Spleen (tissue), 11 donors: ENCODE measurements at regions not wholly inside any gene's neighbourhood (a gene's known extent, or its start where the extent isn't known, plus 50 kb on each side); places are given as distances from the start of the nearest gene placed in this dataset.

Experiments used
- DNase-seq: peaks from one replicate; pipeline ENCODE4 v3.0.0-alpha.2; 2020
- H3K27ac ChIP-seq, 8 donors: fragments of 200-600 bp; sonication (generic) in 7 of 8; 1 replicate in 4 of 8; 2 replicates in 4 of 8; pipeline versions ENCODE4 v1.5.0 to v1.8.0; 2016 to 2021; ENCODE audit warnings: inconsistent platforms in 4 of 8, mild to moderate bottlenecking in 4 of 8, moderate library complexity in 1 of 8
- H3K27me3 ChIP-seq, 7 donors: fragments of 200-600 bp; sonication (generic) in 6 of 7; replicated peaks in 1 of 7; 1 replicate in 4 of 7; 2 replicates in 3 of 7; pipeline versions ENCODE4 v1.5.0 to v1.8.0; 2016 to 2021; ENCODE audit warnings: inconsistent platforms in 3 of 7, mild to moderate bottlenecking in 1 of 7
- H3K36me3 ChIP-seq, 6 donors: fragments of 200-600 bp; sonication (generic) in 5 of 6; 1 replicate in 4 of 6; 2 replicates in 2 of 6; pipeline versions ENCODE4 v1.5.0 to v1.8.0; 2016 to 2021; ENCODE audit warnings: inconsistent platforms in 2 of 6
- H3K4me1 ChIP-seq, 6 donors: fragments of 200-600 bp; sonication (generic) in 5 of 6; 1 replicate in 3 of 6; 2 replicates in 3 of 6; pipeline versions ENCODE4 v1.5.0 to v1.8.0; 2016 to 2021; ENCODE audit warnings: inconsistent platforms in 3 of 6
- H3K4me3 ChIP-seq, 8 donors: fragments of 200-600 bp; sonication (generic) in 7 of 8; 1 replicate in 4 of 8; 2 replicates in 4 of 8; pipeline versions ENCODE4 v1.5.0 to v1.8.0; 2016 to 2021; ENCODE audit warnings: inconsistent platforms in 4 of 8, mild to moderate bottlenecking in 4 of 8, moderate library complexity in 2 of 8
- H3K9me3 ChIP-seq, 8 donors: fragments of 200-600 bp; sonication (generic) in 7 of 8; 1 replicate in 4 of 8; 2 replicates in 4 of 8; pipeline versions ENCODE4 v1.5.0 to v1.8.0; 2016 to 2021; ENCODE audit warnings: inconsistent platforms in 4 of 8
- CTCF ChIP-seq, 11 experiments: fragments of 200-600 bp in 7 of 11; fragments of 450-650 bp in 4 of 11; sonication (generic) in 4 of 11; IDR thresholded peaks in 8 of 11; conservative IDR thresholded peaks in 3 of 11; 1 replicate in 7 of 11; 2 replicates in 4 of 11; pipeline versions ENCODE4 v1.4.0 to v1.8.0; 2016 to 2021; ENCODE audit warnings: antibody characterized with exemption in 11 of 11, inconsistent platforms in 4 of 11, mild to moderate bottlenecking in 1 of 11
- POLR2A ChIP-seq, 3 donors: fragments of 450-650 bp; IDR thresholded peaks; one replicate each; pipeline ENCODE4 v1.5.1; 2017; ENCODE audit warnings: antibody characterized with exemption in 3 of 3, mild to moderate bottlenecking in 1 of 3
- POLR2AphosphoS5 ChIP-seq, 3 donors: sonication (generic); formaldehyde crosslinking; IDR thresholded peaks; one replicate each; pipeline ENCODE4 v1.5.1; 2017; ENCODE audit warnings: antibody characterized with exemption in 3 of 3
- WGBS, 5 donors: extraction: QIAGEN DNeasy Blood & Tissue Kit in 3 of 5; methylation state at CpG; one replicate each; pipeline versions ENCODE4 v1.1.5 to v1.1.7; 2013 to 2018; 5-methylcytosine and 5-hydroxymethylcytosine counted together
- intact Hi-C: fragments of 100-400 bp; cut with DNase I; formaldehyde crosslinking; loops from one replicate; pipeline ENCODE4 v1.15.0; 2023; ENCODE audit warnings: low total_unique reads
- donor health status: healthy with polysubstance abuse.
- donor health status: DM: no; HTN: no; CAD: no; lungs with moderate emphysema.
- donor health status: DM: no; HTN: no; CAD: no.
- donor health status: Bipolar disorder and iron deficiency.
- donor health status: healthy.
- donor health status: DM: no; HTN: no; CAD: no.
- donor health status: DM: yes; HTN: yes; CAD: no.

- no peak overlapping the region for H3K4me3 ChIP-seq
- intact Hi-C loops = no loop called here
- peaks cover 21 to 84% (median 53%) of the 10 kb centered on the region in 6 donors for H3K4me1 ChIP-seq
- no peaks in the 10 kb centered on the region for H3K9me3 ChIP-seq
- H3K36me3 ChIP-seq = no peaks in the 10 kb centered on the region
- peak; percentile 73 for DNase-seq
- peak overlapping the region in 7 of 8 donors; percentile 32 to 76 (median 69) for H3K27ac ChIP-seq
- H3K27me3 ChIP-seq = peaks cover 0 to 3% (median 0%) of the 10 kb centered on the region in 7 donors
- 40 to 81% (median 71%) methylated on average over 7 to 10 of the region's 10 CpGs for WGBS, 5 donors
- TF ChIP-seq POLR2AphosphoS5 (IDR thresholded peaks at IDR 0.05) (peak; percentile 68 to 85 (median 80)), CTCF (IDR thresholded peaks at IDR 0.05 in 8 of 11, conservative IDR thresholded peaks at IDR 0.05 in 3 of 11) (no peak), POLR2A (IDR thresholded peaks at IDR 0.05) (no peak)
Measured at GRCh38 chr2:128446049-128446873, 127.6 kb upstream of the HS6ST1 start.

DNA sequence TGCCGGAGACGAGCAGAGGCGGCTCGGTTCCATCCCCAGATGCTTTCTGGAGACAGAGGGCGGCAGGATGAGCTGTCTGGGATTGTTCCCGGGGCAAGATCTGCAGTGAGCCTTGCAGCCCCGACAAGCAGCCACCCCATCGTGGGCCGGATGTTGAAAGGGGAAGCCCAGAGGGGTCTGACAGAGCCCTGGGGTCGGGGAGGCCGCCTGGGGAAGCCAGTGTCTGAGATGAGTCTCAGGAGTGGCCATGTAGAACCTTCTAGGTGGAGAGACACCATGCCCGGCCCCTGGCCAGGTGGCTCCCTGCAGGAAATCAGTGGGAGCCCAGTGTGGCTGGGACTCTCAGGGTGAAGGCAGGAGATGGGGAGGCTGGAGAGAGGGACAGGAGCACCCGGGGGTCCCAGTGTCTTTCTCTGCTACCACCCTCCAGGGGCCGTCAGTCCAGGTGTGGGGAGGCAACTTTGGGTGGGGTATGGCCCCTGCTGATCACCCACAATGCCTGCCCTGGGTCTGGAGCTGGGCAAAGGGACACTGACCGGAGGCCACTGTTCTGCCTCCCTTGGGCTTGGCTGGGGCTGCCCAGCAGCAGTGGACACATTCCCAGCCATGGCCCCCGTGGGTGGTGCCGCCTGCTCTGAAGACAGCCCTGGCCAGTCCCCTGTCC lies 128.3 kb upstream of the HS6ST1 start:
- H3K36me3 ChIP-seq = no peaks in the 10 kb centered on the region
- H3K4me3 ChIP-seq = no peak overlapping the region
- intact Hi-C loops = no loop called here
- H3K27ac ChIP-seq = peak overlapping the region in 7 of 8 donors; percentile 32 to 76 (median 69)
- peaks cover 20 to 76% (median 46%) of the 10 kb centered on the region in 6 donors for H3K4me1 ChIP-seq
- H3K9me3 ChIP-seq = no peaks in the 10 kb centered on the region
- WGBS, 5 donors = 32 to 67% (median 56%) methylated on average over 11 to 17 of the region's 17 CpGs
- peak; percentile 77 for DNase-seq
- H3K27me3 ChIP-seq = no peaks in the 10 kb centered on the region
- no peak for TF ChIP-seq POLR2A (IDR thresholded peaks at IDR 0.05)
- TF ChIP-seq POLR2AphosphoS5 (IDR thresholded peaks at IDR 0.05) = peak in 1 of 3 donors; percentile 37

DNA sequence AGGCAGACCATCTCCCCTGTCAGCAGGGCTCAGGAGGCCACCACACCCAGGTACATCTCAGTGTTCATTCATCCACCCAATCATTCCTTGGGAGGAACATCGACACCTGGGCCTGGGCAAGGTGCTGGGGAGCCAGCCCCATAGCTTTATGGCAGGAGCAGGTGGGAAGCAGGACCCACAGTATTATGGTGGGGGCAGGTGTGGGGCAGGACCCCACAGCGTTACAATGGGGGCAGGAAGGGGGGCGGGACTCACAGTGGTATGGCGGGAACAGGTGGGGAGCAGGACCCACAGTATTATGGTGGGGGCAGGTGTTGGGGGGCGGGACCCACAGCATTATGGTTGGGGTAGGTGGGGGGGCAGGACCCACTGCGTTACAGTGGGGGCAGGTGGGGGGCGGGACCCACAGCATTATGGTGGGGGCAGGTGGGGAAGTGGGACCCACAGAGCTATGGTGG lies 128.9 kb upstream of the HS6ST1 start:
- H3K27me3 ChIP-seq = peaks cover 0 to 4% (median 0%) of the 10 kb centered on the region in 7 donors
- H3K4me1 ChIP-seq = peaks cover 15 to 70% (median 41%) of the 10 kb centered on the region in 6 donors
- no peak overlapping the region for H3K4me3 ChIP-seq
- H3K27ac ChIP-seq = peak overlapping the region in 6 of 8 donors; percentile 59 to 76 (median 70)
- intact Hi-C loops = no loop called here
- H3K9me3 ChIP-seq = no peaks in the 10 kb centered on the region
- H3K36me3 ChIP-seq = no peaks in the 10 kb centered on the region
- TF ChIP-seq CTCF (IDR thresholded peaks at IDR 0.05 in 8 of 11, conservative IDR thresholded peaks at IDR 0.05 in 3 of 11) (no peak), POLR2AphosphoS5 (IDR thresholded peaks at IDR 0.05) (no peak), POLR2A (IDR thresholded peaks at IDR 0.05) (no peak)
- no peak for DNase-seq
- 81 to 93% (median 90%) methylated on average over 4 to 7 of the region's 7 CpGs for WGBS, 5 donors

DNA sequence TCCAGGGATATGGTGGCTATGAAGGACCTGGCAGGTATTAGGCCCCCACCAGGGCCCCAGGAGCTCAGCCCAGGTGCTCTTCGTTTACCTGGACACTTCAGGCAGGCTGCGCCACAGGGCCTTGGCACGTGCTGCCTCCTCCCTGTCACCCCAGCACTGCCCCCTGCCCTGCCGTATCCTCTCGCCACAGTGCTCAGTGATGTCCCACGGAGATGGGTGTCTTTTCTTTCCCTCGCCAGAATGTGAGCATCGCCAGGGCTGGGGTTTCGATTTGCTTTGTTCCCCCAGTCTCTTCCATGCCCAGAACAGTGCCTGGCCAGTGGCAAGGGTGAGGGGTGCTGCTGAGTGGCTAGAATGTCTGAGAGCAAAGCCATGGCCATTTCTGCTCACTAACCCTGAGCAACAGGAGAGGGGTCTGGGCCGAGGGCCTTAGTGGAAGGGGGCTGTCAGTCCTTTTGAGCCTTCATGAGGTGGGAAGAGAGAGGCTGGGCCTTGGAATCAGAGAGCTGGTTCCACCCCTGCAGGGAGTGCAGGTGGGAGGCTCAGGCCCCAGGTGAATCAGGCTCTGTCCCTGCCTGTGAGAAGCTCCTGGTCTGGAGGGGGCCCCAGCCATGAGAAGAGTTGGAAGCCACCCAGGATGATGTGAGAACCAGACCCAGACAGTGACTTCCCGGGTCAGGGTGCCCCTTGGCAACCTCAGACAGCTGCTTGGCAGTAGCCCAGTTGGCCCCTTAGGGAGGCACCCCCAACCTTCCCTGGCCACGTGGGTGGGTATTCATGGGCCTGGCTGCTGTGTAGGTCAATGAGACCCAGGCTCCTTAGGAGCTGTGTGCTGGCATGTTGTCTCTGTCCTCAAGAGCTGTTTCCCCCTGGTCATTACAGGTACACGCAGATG lies 129.9 kb upstream of the HS6ST1 start:
- DNase-seq = peak; percentile 59
- peaks cover 0 to 6% (median 0%) of the 10 kb centered on the region in 7 donors for H3K27me3 ChIP-seq
- no peaks in the 10 kb centered on the region for H3K36me3 ChIP-seq
- no peaks in the 10 kb centered on the region for H3K9me3 ChIP-seq
- no peak overlapping the region for H3K4me3 ChIP-seq
- TF ChIP-seq POLR2AphosphoS5 (IDR thresholded peaks at IDR 0.05) (no peak), POLR2A (IDR thresholded peaks at IDR 0.05) (no peak), CTCF (IDR thresholded peaks at IDR 0.05 in 8 of 11, conservative IDR thresholded peaks at IDR 0.05 in 3 of 11) (no peak)
- H3K4me1 ChIP-seq = peaks cover 7 to 60% (median 31%) of the 10 kb centered on the region in 6 donors
- intact Hi-C loops = no loop called here
- peak overlapping the region in 5 of 8 donors; percentile 3 to 62 (median 33) for H3K27ac ChIP-seq
- 87 to 93% (median 88%) methylated on average over 9 to 13 of the region's 13 CpGs for WGBS, 5 donors
